GM12878 (cell line): ENCODE measurements at regions not wholly inside any gene's neighbourhood (a gene's known extent, or its start where the extent isn't known, plus 50 kb on each side); places are given as distances from the start of the nearest gene placed in this dataset.

Experiments used
- ATAC-seq: fragments of 200-7000 bp; cut with Tn5 transposase; 3 replicates; pipeline ENCODE4 v1.9.1; 2020; ENCODE audit warnings: mild to moderate bottlenecking, moderate library complexity
- BruUV-seq: library from RNA; stranded (reverse); fragments of 400-500 nt; replicated peaks from 2 replicates; lab custom pipeline; 2021; lab: Mats Ljungman, UMichigan
- CTCF ChIA-PET: fragments of 300-600 bp; sonication (Branson Sonifier 250); formaldehyde crosslinking; extraction: SDS; loops from one replicate; lab custom pipeline; 2021; ENCODE audit warnings: inconsistent platforms; lab: Yijun Ruan, JAX
- POLR2A ChIA-PET: fragments of 350-600 bp; formaldehyde crosslinking; extraction: SDS; loops from one replicate; lab custom pipeline; 2021; ENCODE audit warnings: inconsistent platforms; lab: Charles Lee
- RAD21 ChIA-PET: fragments of 300-600 bp; sonication (Branson Sonifier 250); formaldehyde crosslinking; loops from one replicate; lab custom pipeline; 2023; ENCODE audit warnings: antibody characterized with exemption; ENCODE audit not compliant: unreplicated experiment; lab: Charles Lee
- SMC1A ChIA-PET: fragments of 300-600 bp; sonication (Branson Sonifier 250); formaldehyde crosslinking; loops from one replicate; lab custom pipeline; 2023; ENCODE audit not compliant: unreplicated experiment, uncharacterized antibody; lab: Charles Lee
- DNase-seq: peaks from one replicate; pipeline ENCODE4 v3.0.0-alpha.2; 2011; ENCODE audit warnings: low read depth, low spot score
- FAIRE-seq: peaks from 3 replicates; lab custom pipeline; 2011; peaks lifted over from hg19 to GRCh38; lab: Jason Lieb, UNC
- H2AFZ ChIP-seq: 2 replicates; pipeline ENCODE4 v1.6.0; 2011; ENCODE audit warnings: low read depth, low read length, control low read depth; ENCODE audit not compliant: control insufficient read depth
- H3K27ac ChIP-seq: 2 replicates; pipeline ENCODE4 v1.5.1; 2011; ENCODE audit warnings: control low read depth; ENCODE audit not compliant: control insufficient read depth, insufficient read depth
- H3K27me3 ChIP-seq, 2 experiments: replicated peaks in 1 of 2; 2 replicates each; pipeline versions ENCODE4 v1.6.0 to v1.6.1; 2011; ENCODE audit warnings: low read length in 1 of 2; ENCODE audit not compliant: control insufficient read depth in 2 of 2, insufficient read depth in 2 of 2
- H3K36me3 ChIP-seq, 2 experiments: 2 replicates each; pipeline ENCODE4 v1.5.1; 2011; ENCODE audit warnings: low read length in 1 of 2; ENCODE audit not compliant: control insufficient read depth in 2 of 2, insufficient read depth in 2 of 2
- H3K4me1 ChIP-seq: 2 replicates; pipeline ENCODE4 v1.6.1; 2011; ENCODE audit warnings: mild to moderate bottlenecking, low read length, moderate library complexity, mixed read lengths; ENCODE audit not compliant: control insufficient read depth, insufficient read depth
- H3K4me2 ChIP-seq: 2 replicates; pipeline ENCODE4 v1.6.0; 2011; ENCODE audit warnings: control low read depth; ENCODE audit not compliant: control insufficient read depth, insufficient read depth
- H3K4me3 ChIP-seq: fragments of 200-600 bp; sonication (generic); 2 replicates; pipeline ENCODE4 v1.5.1; 2016
- H3K79me2 ChIP-seq: 2 replicates; pipeline ENCODE4 v1.6.0; 2011; ENCODE audit warnings: low read length; ENCODE audit not compliant: control insufficient read depth, insufficient read depth
- H3K9ac ChIP-seq: 2 replicates; pipeline ENCODE4 v1.8.0; 2011; ENCODE audit warnings: low read length, control low read depth, mixed read lengths; ENCODE audit not compliant: control insufficient read depth, insufficient read depth
- H3K9me3 ChIP-seq: replicated peaks from 3 replicates; pipeline ENCODE4 v1.5.1; 2011; ENCODE audit warnings: mild to moderate bottlenecking, low read length; ENCODE audit not compliant: control insufficient read depth, insufficient read depth
- H4K20me1 ChIP-seq: 2 replicates; pipeline ENCODE4 v1.6.0; 2011; ENCODE audit not compliant: control insufficient read depth, insufficient read depth
- ATF7 ChIP-seq: fragments of 450-650 bp; IDR thresholded peaks from 2 replicates; pipeline ENCODE4 v1.6.1; 2016; ENCODE audit warnings: low read depth, mild to moderate bottlenecking
- BCL11A ChIP-seq: IDR thresholded peaks from 2 replicates; pipeline ENCODE4 v1.6.1; 2011; ENCODE audit warnings: low read depth, low read length
- CEBPB ChIP-seq, 2 experiments: fragments of 150-350 bp in 1 of 2; IDR thresholded peaks; 2 replicates each; pipeline ENCODE4 v1.6.1; 2012 to 2014; ENCODE audit warnings: low read depth in 2 of 2, low read length in 2 of 2, borderline replicate concordance in 1 of 2, inconsistent platforms in 1 of 2
- DPF2 ChIP-seq: fragments of 450-650 bp; IDR thresholded peaks from 2 replicates; pipeline ENCODE4 v1.6.1; 2017; ENCODE audit warnings: mild to moderate bottlenecking
- EP300 ChIP-seq, 2 experiments: fragments of 150-350 bp in 1 of 2; IDR thresholded peaks; 2 replicates each; pipeline ENCODE4 v1.6.1; 2011 to 2012; ENCODE audit warnings: low read depth in 2 of 2, low read length in 2 of 2, borderline replicate concordance in 1 of 2, improper control_type of control experiment in 1 of 2, inconsistent platforms in 1 of 2; ENCODE audit not compliant: control insufficient read depth in 1 of 2
- MEF2B ChIP-seq: fragments of 450-650 bp; IDR thresholded peaks from 2 replicates; pipeline ENCODE4 v1.6.1; 2018; ENCODE audit warnings: mild to moderate bottlenecking, moderate library complexity; ENCODE audit not compliant: partially characterized antibody, poor library complexity, severe bottlenecking
- MTA2 ChIP-seq: fragments of 450-650 bp; IDR thresholded peaks from 2 replicates; pipeline ENCODE4 v1.6.1; 2016; ENCODE audit warnings: low read depth, mild to moderate bottlenecking, moderate library complexity
- MXI1 ChIP-seq: fragments of 150-350 bp; IDR thresholded peaks from 2 replicates; pipeline ENCODE4 v1.6.1; 2011; ENCODE audit warnings: low read depth, mild to moderate bottlenecking, inconsistent platforms, low read length, improper control_type of control experiment
- NFYB ChIP-seq: IDR thresholded peaks from 2 replicates; pipeline ENCODE4 v1.6.1; 2011; ENCODE audit warnings: low read depth, mild to moderate bottlenecking, low read length, improper control_type of control experiment, moderate library complexity; ENCODE audit not compliant: insufficient read depth
- NR2F1 ChIP-seq: fragments of 450-650 bp; conservative IDR thresholded peaks from 2 replicates; pipeline ENCODE4 v1.6.1; 2017; ENCODE audit warnings: mild to moderate bottlenecking
- REST ChIP-seq: IDR thresholded peaks from 2 replicates; pipeline ENCODE4 v1.6.1; 2012; ENCODE audit warnings: mild to moderate bottlenecking, low read depth, low read length
- ZNF217 ChIP-seq: fragments of 450-650 bp; IDR thresholded peaks from 2 replicates; pipeline ENCODE4 v1.6.1; 2017; ENCODE audit warnings: antibody characterized with exemption, mild to moderate bottlenecking
- WGBS: methylation state at CpG from one replicate; pipeline ENCODE4 v1.1.6; 2016; ENCODE audit warnings: low lambda C conversion rate; ENCODE audit not compliant: insufficient replicate concordance, insufficient coverage; ENCODE audit errors: missing lambda C conversion rate; 5-methylcytosine and 5-hydroxymethylcytosine counted together
- in situ Hi-C: fragments of 300-500 bp; cut with MboI; formaldehyde crosslinking; loops from 9 replicates; pipeline ENCODE4 v1.14.3; 2018; ENCODE audit warnings: mixed read lengths
- intact Hi-C: fragments of 100-400 bp; cut with micrococcal nuclease; formaldehyde crosslinking; loops from one replicate; pipeline ENCODE4 v1.14.2; 2022; ENCODE audit not compliant: unreplicated experiment
- TF ChIP-seq, protein P1 (sequence below): fragments of 150-350 bp; IDR thresholded peaks from 2 replicates; pipeline ENCODE4 v1.6.1; 2016; ENCODE audit warnings: low read depth, low read length
- TF ChIP-seq, protein P2 (sequence below): fragments of 450-650 bp; conservative IDR thresholded peaks from 2 replicates; pipeline ENCODE4 v1.6.1; 2017; ENCODE audit warnings: mild to moderate bottlenecking, moderate library complexity

GRCh38 chr4:74543231-74543781 is 98.4 kb downstream of the AREG start:
- WGBS: 0% methylated on average over 3 of the region's 3 CpGs
- Histone ChIP-seq H2AFZ (no peak overlapping the region), H3K4me1 (no peaks in the 10 kb centered on the region), H3K27ac (no peak overlapping the region), H4K20me1 (no peaks in the 10 kb centered on the region), H3K27me3 (no peaks in the 10 kb centered on the region; a peak in 1 of 4 replicates), H3K4me2 (no peak overlapping the region; the same call in 1 of the 2 replicates), H3K9me3 (no peaks in the 10 kb centered on the region), H3K79me2 (no peaks in the 10 kb centered on the region), H3K36me3 (no peaks in the 10 kb centered on the region), H3K9ac (no peak overlapping the region), H3K4me3 (no peak overlapping the region)
- intact Hi-C loops: loop anchor here (10.0 kb wide), 1 partner anchor 381 kb away; no protein-coding TSS in a partner anchor
- no TSS peak for BruUV-seq
- CTCF ChIA-PET: interaction anchor here (1.6 to 2.5 kb wide), 2 partner anchors 10 to 12 kb away, joined by 5 to 9 read pairs; no protein-coding TSS in a partner anchor
- peak; percentile 92 for ATAC-seq
- in situ Hi-C loops: no loop called here
- RAD21 ChIA-PET: no interaction called here
- SMC1A ChIA-PET: interaction anchor here (1.0 to 2.3 kb wide), 5 partner anchors 8 to 330 kb away, joined by 3 to 8 read pairs (median 3); no protein-coding TSS in a partner anchor
- FAIRE-seq: peak; percentile 82
- DNase-seq: peak; percentile 9
- POLR2A ChIA-PET: no interaction called here
- TF ChIP-seq REST (no peak), DPF2 (peak; percentile 39; the same call in 1 of the 2 replicates), NFYB (no peak), ZNF217 (peak; percentile 89; the same call in 1 of the 2 replicates), EP300 (IDR thresholded peaks at IDR 0.05; ENCODE audit: borderline replicate concordance in 1 of 2, control insufficient read depth in 1 of 2, low read depth in 2 of 2, low read length in 2 of 2) (peak; percentile 54 to 66; a peak in 2 of 4 replicates), ATF7 (peak; percentile 76), NR2F1 (peak; percentile 50; the same call in 1 of the 2 replicates), MXI1 (no peak), BCL11A (peak; percentile 66; the same call in 1 of the 2 replicates), MTA2 (peak; percentile 95), MEF2B (peak; percentile 90), CEBPB (IDR thresholded peaks at IDR 0.05; ENCODE audit: borderline replicate concordance in 1 of 2, low read depth in 2 of 2, low read length in 2 of 2) (no peak)
- TF ChIP-seq, protein P1, sequence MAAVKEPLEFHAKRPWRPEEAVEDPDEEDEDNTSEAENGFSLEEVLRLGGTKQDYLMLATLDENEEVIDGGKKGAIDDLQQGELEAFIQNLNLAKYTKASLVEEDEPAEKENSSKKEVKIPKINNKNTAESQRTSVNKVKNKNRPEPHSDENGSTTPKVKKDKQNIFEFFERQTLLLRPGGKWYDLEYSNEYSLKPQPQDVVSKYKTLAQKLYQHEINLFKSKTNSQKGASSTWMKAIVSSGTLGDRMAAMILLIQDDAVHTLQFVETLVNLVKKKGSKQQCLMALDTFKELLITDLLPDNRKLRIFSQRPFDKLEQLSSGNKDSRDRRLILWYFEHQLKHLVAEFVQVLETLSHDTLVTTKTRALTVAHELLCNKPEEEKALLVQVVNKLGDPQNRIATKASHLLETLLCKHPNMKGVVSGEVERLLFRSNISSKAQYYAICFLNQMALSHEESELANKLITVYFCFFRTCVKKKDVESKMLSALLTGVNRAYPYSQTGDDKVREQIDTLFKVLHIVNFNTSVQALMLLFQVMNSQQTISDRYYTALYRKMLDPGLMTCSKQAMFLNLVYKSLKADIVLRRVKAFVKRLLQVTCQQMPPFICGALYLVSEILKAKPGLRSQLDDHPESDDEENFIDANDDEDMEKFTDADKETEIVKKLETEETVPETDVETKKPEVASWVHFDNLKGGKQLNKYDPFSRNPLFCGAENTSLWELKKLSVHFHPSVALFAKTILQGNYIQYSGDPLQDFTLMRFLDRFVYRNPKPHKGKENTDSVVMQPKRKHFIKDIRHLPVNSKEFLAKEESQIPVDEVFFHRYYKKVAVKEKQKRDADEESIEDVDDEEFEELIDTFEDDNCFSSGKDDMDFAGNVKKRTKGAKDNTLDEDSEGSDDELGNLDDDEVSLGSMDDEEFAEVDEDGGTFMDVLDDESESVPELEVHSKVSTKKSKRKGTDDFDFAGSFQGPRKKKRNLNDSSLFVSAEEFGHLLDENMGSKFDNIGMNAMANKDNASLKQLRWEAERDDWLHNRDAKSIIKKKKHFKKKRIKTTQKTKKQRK: no peak
- TF ChIP-seq, protein P2, sequence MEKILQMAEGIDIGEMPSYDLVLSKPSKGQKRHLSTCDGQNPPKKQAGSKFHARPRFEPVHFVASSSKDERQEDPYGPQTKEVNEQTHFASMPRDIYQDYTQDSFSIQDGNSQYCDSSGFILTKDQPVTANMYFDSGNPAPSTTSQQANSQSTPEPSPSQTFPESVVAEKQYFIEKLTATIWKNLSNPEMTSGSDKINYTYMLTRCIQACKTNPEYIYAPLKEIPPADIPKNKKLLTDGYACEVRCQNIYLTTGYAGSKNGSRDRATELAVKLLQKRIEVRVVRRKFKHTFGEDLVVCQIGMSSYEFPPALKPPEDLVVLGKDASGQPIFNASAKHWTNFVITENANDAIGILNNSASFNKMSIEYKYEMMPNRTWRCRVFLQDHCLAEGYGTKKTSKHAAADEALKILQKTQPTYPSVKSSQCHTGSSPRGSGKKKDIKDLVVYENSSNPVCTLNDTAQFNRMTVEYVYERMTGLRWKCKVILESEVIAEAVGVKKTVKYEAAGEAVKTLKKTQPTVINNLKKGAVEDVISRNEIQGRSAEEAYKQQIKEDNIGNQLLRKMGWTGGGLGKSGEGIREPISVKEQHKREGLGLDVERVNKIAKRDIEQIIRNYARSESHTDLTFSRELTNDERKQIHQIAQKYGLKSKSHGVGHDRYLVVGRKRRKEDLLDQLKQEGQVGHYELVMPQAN: no peak
